ENCODE measurements at regions not wholly inside any gene's neighbourhood (a gene's known extent, or its start where the extent isn't known, plus 50 kb on each side); places are given as distances from the start of the nearest gene placed in this dataset.

DNA sequence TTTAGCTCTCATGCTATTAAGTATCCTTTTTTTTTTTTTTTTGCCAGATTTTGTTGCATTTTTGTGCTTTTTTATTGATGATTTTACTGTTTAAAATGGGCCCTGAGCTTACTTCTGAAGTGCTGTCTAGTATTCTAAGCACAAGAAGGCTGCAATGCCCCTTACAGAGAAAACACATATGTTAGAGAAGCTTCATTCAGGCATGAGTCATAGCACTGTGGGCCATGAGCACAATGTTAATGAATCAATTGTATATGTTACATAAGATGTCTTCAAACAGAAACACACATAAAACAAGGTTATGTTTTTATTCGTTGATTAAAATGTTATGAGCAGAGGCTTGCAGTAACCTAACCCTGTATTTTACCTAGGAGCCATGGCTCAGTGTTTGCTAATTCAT lies 117.8 kb upstream of the C11orf87 start:
- H3K27ac Mint-ChIP-seq: no peak overlapping the region
- WGBS (ENCODE audit: insufficient coverage): 100% methylated on average over 1 of the region's 1 CpG
- no peak overlapping the region for H3K4me3 ChIP-seq (ENCODE audit: low read length)
- H3K9me3 ChIP-seq (ENCODE audit: control insufficient read depth, insufficient read depth, low read length): no peaks in the 10 kb centered on the region
- H3K4me1 Mint-ChIP-seq: no peaks in the 10 kb centered on the region
- H3K36me3 Mint-ChIP-seq: no peaks in the 10 kb centered on the region
- no peaks in the 10 kb centered on the region for H3K27me3 ChIP-seq (ENCODE audit: control insufficient read depth, insufficient read depth, low read length)
- TF ChIP-seq, protein P1, sequence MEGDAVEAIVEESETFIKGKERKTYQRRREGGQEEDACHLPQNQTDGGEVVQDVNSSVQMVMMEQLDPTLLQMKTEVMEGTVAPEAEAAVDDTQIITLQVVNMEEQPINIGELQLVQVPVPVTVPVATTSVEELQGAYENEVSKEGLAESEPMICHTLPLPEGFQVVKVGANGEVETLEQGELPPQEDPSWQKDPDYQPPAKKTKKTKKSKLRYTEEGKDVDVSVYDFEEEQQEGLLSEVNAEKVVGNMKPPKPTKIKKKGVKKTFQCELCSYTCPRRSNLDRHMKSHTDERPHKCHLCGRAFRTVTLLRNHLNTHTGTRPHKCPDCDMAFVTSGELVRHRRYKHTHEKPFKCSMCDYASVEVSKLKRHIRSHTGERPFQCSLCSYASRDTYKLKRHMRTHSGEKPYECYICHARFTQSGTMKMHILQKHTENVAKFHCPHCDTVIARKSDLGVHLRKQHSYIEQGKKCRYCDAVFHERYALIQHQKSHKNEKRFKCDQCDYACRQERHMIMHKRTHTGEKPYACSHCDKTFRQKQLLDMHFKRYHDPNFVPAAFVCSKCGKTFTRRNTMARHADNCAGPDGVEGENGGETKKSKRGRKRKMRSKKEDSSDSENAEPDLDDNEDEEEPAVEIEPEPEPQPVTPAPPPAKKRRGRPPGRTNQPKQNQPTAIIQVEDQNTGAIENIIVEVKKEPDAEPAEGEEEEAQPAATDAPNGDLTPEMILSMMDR (IDR thresholded peaks at IDR 0.05): no peak
- intact Hi-C loops (cut with micrococcal nuclease): no loop called here
- H3K4me1 ChIP-seq (ENCODE audit: control insufficient read depth, insufficient read depth, low read length): no peaks in the 10 kb centered on the region
- no peak for DNase-seq
- ATAC-seq: no peak
- H3K27me3 Mint-ChIP-seq (ENCODE audit: low read depth in 2 of 2): no peaks in the 10 kb centered on the region
- H3K27ac ChIP-seq (ENCODE audit: low read length): no peak overlapping the region
- no peaks in the 10 kb centered on the region for H3K36me3 ChIP-seq (ENCODE audit: control insufficient read depth, insufficient read depth, low read length)
- peaks cover 0 to 3% of the 10 kb centered on the region in 2 donors for H3K9me3 Mint-ChIP-seq
- no peak overlapping the region for H3K4me3 Mint-ChIP-seq

DNA sequence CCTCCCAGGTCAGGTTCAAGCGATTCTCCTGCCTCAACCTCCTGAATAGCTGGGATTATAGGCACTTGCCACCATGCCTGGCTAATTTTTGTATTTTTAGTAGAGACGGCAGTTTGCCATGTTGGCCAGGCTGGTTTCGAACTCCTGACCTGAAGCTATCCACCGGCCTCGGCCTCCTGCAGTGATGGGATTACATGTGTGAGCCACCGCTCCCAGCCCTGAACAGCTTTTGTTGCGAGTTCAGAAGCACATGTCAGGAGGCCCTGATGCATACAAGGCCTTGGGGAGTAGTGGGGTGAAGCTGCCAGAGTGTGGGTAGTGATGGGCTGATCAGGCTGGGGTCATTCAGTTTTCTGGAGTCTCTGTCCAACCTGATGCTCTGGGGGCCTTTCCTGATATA lies 117.0 kb upstream of the C11orf87 start:
- no peak for ATAC-seq
- TF ChIP-seq, protein P1 (IDR thresholded peaks at IDR 0.05): no peak
- no peak overlapping the region for H3K27ac ChIP-seq (ENCODE audit: low read length)
- intact Hi-C loops (cut with micrococcal nuclease): no loop called here
- no peak for DNase-seq
- no peaks in the 10 kb centered on the region for H3K9me3 ChIP-seq (ENCODE audit: control insufficient read depth, insufficient read depth, low read length)
- H3K36me3 ChIP-seq (ENCODE audit: control insufficient read depth, insufficient read depth, low read length): no peaks in the 10 kb centered on the region
- no peak overlapping the region for H3K4me3 ChIP-seq (ENCODE audit: low read length)
- H3K27me3 Mint-ChIP-seq (ENCODE audit: low read depth in 2 of 2): no peaks in the 10 kb centered on the region
- no peaks in the 10 kb centered on the region for H3K36me3 Mint-ChIP-seq
- H3K27me3 ChIP-seq (ENCODE audit: control insufficient read depth, insufficient read depth, low read length): no peaks in the 10 kb centered on the region
- H3K9me3 Mint-ChIP-seq: no peaks in the 10 kb centered on the region
- 87% methylated on average over 7 of the region's 7 CpGs for WGBS (ENCODE audit: insufficient coverage)
- H3K4me1 ChIP-seq (ENCODE audit: control insufficient read depth, insufficient read depth, low read length): no peaks in the 10 kb centered on the region
- no peak overlapping the region for H3K27ac Mint-ChIP-seq
- no peak overlapping the region for H3K4me3 Mint-ChIP-seq
- H3K4me1 Mint-ChIP-seq: no peaks in the 10 kb centered on the region

DNA sequence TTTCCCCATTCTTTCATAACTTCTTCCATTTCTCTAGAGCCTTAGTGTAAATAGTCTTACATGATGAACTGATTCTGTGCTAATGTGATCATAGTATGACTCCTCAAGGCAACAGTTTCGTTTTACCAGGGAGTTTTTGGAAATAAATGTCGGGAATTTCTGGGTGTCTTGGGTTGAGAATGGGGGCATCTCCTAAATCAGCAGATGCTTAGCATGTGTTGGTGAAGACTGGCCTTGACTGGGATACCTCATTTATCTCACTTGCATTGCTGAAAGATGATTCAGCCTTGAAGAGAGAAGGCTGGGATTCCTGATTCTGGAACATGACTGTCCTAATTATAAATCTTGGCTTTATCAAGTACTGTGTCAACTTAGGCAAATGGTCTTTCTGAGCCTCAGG lies 115.7 kb upstream of the C11orf87 start:
- H3K9me3 Mint-ChIP-seq: no peaks in the 10 kb centered on the region
- no peaks in the 10 kb centered on the region for H3K4me1 Mint-ChIP-seq

DNA sequence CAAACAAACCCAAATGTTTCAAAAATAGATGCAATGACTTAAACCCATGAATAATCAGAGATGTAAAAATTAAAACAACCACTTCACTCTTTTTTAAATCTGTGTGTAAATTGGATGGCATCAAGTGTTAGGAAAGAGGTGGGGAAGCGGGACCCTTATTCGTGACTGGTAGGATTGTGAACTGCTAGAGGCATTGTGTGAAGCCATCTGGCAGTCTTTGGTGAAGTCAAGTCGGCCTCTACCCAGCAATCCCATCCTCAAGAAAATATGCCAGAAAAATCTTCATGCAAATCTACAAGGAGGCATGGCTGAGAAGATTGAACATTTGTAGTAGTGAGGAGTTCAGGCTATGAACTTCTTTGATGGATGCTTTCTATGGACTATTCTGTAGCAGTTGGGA lies 114.6 kb upstream of the C11orf87 start:
- DNase-seq (no peak), ATAC-seq (no peak)
- TF ChIP-seq, protein P1 (IDR thresholded peaks at IDR 0.05): no peak
- no peak overlapping the region for H3K27ac ChIP-seq (ENCODE audit: low read length)
- Mint-ChIP-seq H3K9me3 (no peaks in the 10 kb centered on the region), H3K4me3 (no peak overlapping the region), H3K27me3 (ENCODE audit: low read depth in 2 of 2) (no peaks in the 10 kb centered on the region), H3K36me3 (no peaks in the 10 kb centered on the region), H3K4me1 (no peaks in the 10 kb centered on the region), H3K27ac (no peak overlapping the region)
- intact Hi-C loops (cut with micrococcal nuclease): no loop called here
- WGBS (ENCODE audit: insufficient coverage): 83% methylated on average over 2 of the region's 3 CpGs
- H3K36me3 ChIP-seq (ENCODE audit: control insufficient read depth, insufficient read depth, low read length): no peaks in the 10 kb centered on the region
- no peak overlapping the region for H3K4me3 ChIP-seq (ENCODE audit: low read length)
- H3K4me1 ChIP-seq (ENCODE audit: control insufficient read depth, insufficient read depth, low read length): no peaks in the 10 kb centered on the region
- no peaks in the 10 kb centered on the region for H3K27me3 ChIP-seq (ENCODE audit: control insufficient read depth, insufficient read depth, low read length)
- H3K9me3 ChIP-seq (ENCODE audit: control insufficient read depth, insufficient read depth, low read length): no peaks in the 10 kb centered on the region

More for the DNA sequence above, 115.7 kb upstream of the C11orf87 start:
- intact Hi-C loops (cut with micrococcal nuclease): no loop called here
- Histone ChIP-seq H3K27me3 (ENCODE audit: control insufficient read depth, insufficient read depth, low read length) (no peaks in the 10 kb centered on the region), H3K4me3 (ENCODE audit: low read length) (no peak overlapping the region), H3K27ac (ENCODE audit: low read length) (no peak overlapping the region), H3K9me3 (ENCODE audit: control insufficient read depth, insufficient read depth, low read length) (no peaks in the 10 kb centered on the region), H3K36me3 (ENCODE audit: control insufficient read depth, insufficient read depth, low read length) (no peaks in the 10 kb centered on the region), H3K4me1 (ENCODE audit: control insufficient read depth, insufficient read depth, low read length) (no peaks in the 10 kb centered on the region)
- no peak for DNase-seq
- ATAC-seq: no peak
- WGBS (ENCODE audit: insufficient coverage): 87% methylated on average over 2 of the region's 2 CpGs
- Mint-ChIP-seq H3K4me3 (no peak overlapping the region), H3K27ac (no peak overlapping the region), H3K27me3 (ENCODE audit: low read depth in 2 of 2) (no peaks in the 10 kb centered on the region), H3K36me3 (no peaks in the 10 kb centered on the region)
- TF ChIP-seq, protein P1 (IDR thresholded peaks at IDR 0.05): no peak

Data from natural killer cell (primary cell).